ENCODE measurements at regions not wholly inside any gene's neighbourhood (a gene's known extent, or its start where the extent isn't known, plus 50 kb on each side); places are given as distances from the start of the nearest gene placed in this dataset.

- TF ChIP-seq POLR2A (IDR thresholded peaks at IDR 0.05) (no peak), CTCF (IDR thresholded peaks at IDR 0.05) (no peak)
These were observed 219.6 kb downstream of the GRXCR1 start for GRCh38 chr4:43112139-43112538.

All from body of pancreas (tissue), 4 donors.